ENCODE measurements at regions not wholly inside any gene's neighbourhood (a gene's known extent, or its start where the extent isn't known, plus 50 kb on each side); places are given as distances from the start of the nearest gene placed in this dataset.

DNA sequence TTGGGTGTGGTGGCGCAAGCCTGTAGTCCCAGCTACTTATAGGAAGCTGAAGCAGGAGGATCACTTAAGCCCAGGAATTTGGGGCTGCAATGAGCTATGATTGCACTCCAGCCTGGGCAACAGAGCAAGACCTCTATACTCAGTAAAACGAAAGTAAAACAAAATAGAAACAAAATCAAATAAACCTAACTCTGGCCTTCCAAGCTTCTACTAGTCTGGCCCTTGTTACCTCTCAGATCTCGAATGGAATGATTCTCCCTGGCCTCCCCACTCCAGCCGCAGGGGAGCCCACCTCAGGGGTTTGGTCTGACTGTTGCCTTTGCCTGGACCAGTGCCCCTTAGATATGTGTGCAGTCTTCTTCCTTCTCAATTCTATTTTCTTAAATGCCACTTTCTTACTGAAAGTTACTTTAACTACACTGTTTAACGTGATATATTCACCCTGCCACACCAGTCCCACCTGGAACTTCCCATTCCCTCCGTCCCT, 160.0 kb upstream of the GCFC2 start:
- TF ChIP-seq, protein P1, sequence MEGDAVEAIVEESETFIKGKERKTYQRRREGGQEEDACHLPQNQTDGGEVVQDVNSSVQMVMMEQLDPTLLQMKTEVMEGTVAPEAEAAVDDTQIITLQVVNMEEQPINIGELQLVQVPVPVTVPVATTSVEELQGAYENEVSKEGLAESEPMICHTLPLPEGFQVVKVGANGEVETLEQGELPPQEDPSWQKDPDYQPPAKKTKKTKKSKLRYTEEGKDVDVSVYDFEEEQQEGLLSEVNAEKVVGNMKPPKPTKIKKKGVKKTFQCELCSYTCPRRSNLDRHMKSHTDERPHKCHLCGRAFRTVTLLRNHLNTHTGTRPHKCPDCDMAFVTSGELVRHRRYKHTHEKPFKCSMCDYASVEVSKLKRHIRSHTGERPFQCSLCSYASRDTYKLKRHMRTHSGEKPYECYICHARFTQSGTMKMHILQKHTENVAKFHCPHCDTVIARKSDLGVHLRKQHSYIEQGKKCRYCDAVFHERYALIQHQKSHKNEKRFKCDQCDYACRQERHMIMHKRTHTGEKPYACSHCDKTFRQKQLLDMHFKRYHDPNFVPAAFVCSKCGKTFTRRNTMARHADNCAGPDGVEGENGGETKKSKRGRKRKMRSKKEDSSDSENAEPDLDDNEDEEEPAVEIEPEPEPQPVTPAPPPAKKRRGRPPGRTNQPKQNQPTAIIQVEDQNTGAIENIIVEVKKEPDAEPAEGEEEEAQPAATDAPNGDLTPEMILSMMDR (IDR thresholded peaks at IDR 0.05; ENCODE audit: low read depth, low read length), result no peak
- no peak overlapping the region for H3K4me3 ChIP-seq (ENCODE audit: low read depth, low read length)

DNA sequence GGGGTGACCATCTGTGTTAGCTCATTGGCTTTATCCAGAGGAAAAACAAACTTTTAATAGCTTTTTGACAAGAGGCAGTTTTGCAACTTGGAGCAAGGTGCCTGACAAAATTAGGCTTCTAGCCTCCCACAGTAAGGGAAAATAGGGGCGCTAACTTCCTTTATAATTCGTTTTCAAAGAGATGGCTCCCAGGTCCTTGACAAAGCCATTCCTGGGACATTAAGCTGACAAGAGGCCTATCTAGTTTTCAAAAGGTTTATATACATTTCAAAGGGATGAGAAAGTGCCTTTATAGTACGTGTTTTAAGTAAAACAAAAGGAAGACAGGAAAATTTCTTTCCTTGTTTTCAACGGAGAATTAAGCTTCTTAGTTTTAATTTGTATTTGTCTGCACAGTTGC, 159.4 kb upstream of the GCFC2 start:
- TF ChIP-seq, protein P1 (IDR thresholded peaks at IDR 0.05; ENCODE audit: low read depth, low read length), result no peak
- no peak overlapping the region for H3K4me3 ChIP-seq (ENCODE audit: low read depth, low read length)

DNA sequence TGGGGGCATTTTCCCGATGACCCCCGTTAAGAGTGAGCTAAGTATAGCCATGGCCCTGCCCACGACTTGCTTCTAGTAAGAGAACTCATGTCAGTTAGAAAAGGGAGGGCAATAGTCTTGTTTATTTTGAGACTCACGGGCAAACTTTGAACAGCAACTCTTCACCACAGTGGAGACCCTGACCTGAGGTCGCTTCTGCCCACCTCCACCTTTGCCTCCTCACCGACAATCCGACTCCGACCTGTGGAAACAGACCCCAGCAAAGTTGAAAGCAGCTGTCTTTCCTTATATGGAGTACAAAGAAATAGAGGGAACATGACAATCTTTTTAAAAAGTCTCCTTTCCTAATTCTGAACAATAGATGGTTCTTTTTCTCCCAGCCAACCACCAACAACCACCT, 155.0 kb upstream of the GCFC2 start:
- H3K4me3 ChIP-seq (ENCODE audit: low read depth, low read length), result no peak overlapping the region
- TF ChIP-seq, protein P1 (IDR thresholded peaks at IDR 0.05; ENCODE audit: low read depth, low read length), result no peak

DNA sequence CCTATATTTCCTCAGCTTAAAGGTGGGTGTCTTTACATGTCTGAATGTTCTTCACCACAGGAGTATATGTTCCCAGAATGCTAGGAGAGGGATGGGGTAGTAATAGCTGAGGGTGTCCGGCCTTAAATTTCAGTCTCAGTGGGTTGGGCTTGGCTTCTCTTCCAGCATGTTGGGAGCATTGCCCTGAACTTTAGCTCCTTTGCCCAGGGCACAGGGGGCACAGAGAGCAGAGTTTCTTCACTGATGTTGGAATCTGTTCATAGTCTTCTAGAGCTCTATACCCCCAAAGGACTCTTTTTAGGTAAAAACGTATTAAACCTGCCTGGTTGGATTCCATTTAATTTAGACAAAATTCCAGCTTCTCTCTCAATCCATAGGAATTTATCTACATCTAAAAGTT, 154.4 kb upstream of the GCFC2 start:
- TF ChIP-seq, protein P1 (IDR thresholded peaks at IDR 0.05; ENCODE audit: low read depth, low read length), result no peak
- H3K4me3 ChIP-seq (ENCODE audit: low read depth, low read length), result no peak overlapping the region

DNA sequence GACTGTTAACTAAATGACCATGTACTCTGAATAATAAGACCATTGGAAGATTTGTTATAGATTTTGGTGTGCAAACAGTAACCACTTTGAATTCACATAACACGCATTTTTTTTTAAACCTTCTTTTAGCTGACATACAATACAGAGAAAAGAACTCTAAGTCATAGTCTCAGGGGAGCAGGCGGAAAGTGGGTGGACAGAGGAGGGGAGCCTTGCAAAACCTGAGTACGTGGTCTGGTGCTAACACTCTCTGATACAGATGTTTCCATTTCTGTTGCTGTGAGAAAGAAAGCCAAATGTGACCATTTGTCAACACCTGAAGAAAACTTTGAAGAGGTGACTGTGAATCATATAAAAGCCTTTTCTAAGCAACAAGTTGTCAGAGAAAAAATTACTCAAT, 151.8 kb upstream of the GCFC2 start:
- TF ChIP-seq, protein P1 (IDR thresholded peaks at IDR 0.05; ENCODE audit: low read depth, low read length), result no peak
- H3K4me3 ChIP-seq (ENCODE audit: low read depth, low read length), result no peak overlapping the region

DNA sequence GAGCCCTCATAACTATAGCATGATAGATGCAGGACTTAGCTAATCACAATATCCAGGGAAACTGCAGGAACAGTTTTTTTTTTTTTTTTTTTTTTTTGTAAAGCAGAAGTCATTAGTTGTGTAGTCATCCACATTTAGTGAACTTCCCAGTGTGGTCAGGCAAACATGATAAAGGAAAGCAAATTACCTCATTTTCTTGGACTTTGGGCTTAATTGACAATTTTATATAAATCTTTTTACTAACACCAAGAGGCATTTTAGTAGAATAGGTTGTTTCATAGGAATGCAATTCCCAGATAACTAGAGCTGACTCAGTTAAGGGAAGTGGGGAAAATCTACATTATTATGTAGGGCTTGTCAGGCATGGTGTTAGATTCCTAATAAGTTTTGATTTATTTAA, 142.7 kb upstream of the GCFC2 start:
- TF ChIP-seq, protein P1 (IDR thresholded peaks at IDR 0.05; ENCODE audit: low read depth, low read length), result no peak
- H3K4me3 ChIP-seq (ENCODE audit: low read depth, low read length), result no peak overlapping the region

DNA sequence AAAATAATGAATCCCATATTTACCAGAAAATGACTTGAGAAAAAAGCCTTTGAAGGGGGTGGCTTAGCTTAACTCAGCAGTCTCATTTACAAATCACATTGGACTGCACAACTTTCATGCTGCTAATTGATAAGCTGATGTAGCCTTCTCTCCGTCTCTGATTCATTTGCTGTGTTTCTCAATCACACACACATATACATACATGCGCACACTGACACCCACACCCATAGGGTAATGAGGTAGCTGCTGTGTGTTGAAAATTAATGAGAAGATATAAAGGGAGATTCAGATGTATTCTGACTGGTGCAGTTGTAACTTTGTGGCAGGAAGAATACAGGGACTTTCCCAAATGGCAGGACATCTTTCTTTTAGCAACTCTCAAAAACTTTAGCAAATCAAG, 141.9 kb upstream of the GCFC2 start:
- TF ChIP-seq, protein P1 (IDR thresholded peaks at IDR 0.05; ENCODE audit: low read depth, low read length), result no peak
- H3K4me3 ChIP-seq (ENCODE audit: low read depth, low read length), result no peak overlapping the region

Measured in WI38 (cell line).